HG02798 (cell line): ENCODE measurements at regions not wholly inside any gene's neighbourhood (a gene's known extent, or its start where the extent isn't known, plus 50 kb on each side); places are given as distances from the start of the nearest gene placed in this dataset.

ENCODE experiments used
- ATAC-seq: cut with Tn5 transposase; IDR thresholded peaks from one replicate; pipeline ENCODE4 v1.9.1; 2021; ENCODE audit warnings: mild to moderate bottlenecking; ENCODE audit not compliant: unreplicated experiment, poor library complexity

- no peak for ATAC-seq
These were observed 74.7 kb upstream of the IFNAR2 start for GRCh38 chr21:33155005-33155404.

- ATAC-seq: no peak
These were observed 74.3 kb upstream of the IFNAR2 start for GRCh38 chr21:33155422-33155821.

- ATAC-seq: no peak
These were observed 72.4 kb upstream of the IFNAR2 start for GRCh38 chr21:33157303-33157702.

GRCh38 chr21:33158654-33159053, 71.1 kb upstream of the IFNAR2 start:
- no peak for ATAC-seq

- ATAC-seq: no peak
These were observed 67.2 kb upstream of the IFNAR2 start for GRCh38 chr21:33162436-33162951.

- no peak for ATAC-seq
These were observed 60.9 kb upstream of the IFNAR2 start for GRCh38 chr21:33168886-33169285.

GRCh38 chr21:33169359-33169758, 60.4 kb upstream of the IFNAR2 start:
- no peak for ATAC-seq

- no peak for ATAC-seq
These were observed 58.0 kb upstream of the IFNAR2 start for GRCh38 chr21:33171616-33172169.

GRCh38 chr21:33174756-33175155, 55.0 kb upstream of the IFNAR2 start:
- no peak for ATAC-seq
